ENCODE measurements at regions not wholly inside any gene's neighbourhood (a gene's known extent, or its start where the extent isn't known, plus 50 kb on each side); places are given as distances from the start of the nearest gene placed in this dataset.

DNA sequence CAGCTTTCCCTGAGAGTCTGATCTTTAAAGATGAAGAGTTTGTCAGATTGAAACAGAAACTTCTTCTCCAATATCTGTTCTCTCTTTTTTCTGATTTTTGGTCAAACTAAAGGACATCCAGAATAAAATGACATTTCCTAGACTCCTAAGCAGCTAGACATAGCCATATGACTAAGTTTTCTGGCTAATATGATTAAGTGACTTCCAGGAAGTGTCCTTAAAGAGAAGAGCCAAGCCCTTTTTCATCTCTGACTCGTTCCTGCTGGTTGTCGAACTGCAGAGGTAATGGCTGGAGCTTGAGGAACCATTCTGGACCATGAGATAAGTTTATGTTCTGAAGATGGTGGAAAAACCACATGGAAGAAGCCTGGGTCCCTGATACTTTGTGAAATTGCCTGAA lies 546.0 kb downstream of the BCOR start:
- Mint-ChIP-seq H3K4me1 (no peaks in the 10 kb centered on the region), H3K9me3 (peaks cover 9% of the 10 kb centered on the region), H3K27ac (no peak overlapping the region), H3K27me3 (peaks cover 26% of the 10 kb centered on the region), H3K36me3 (no peaks in the 10 kb centered on the region), H3K4me3 (no peak overlapping the region)
- ATAC-seq: no peak

DNA sequence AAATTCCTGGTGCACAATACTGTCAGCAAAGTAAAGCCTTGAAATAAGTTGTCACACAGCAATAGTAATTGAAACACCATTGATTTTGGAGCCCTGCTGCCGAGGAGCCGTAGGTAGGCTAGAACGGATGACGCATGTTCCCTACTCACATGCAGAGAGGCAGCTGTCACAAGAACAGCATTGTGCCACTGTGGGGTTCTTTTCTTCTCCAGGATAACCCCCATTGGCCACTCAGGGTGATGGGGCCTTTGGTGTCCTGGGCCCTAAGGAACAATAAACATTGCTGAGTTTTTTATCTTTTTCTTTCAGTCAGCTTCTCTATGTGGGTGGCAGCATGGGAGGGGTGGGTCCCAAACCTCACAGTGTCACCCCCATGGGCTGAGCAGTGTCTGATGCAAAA lies 542.3 kb downstream of the BCOR start:
- Mint-ChIP-seq H3K4me3 (no peak overlapping the region), H3K36me3 (no peaks in the 10 kb centered on the region), H3K9me3 (peaks cover 9% of the 10 kb centered on the region), H3K27ac (no peak overlapping the region), H3K27me3 (peaks cover 26% of the 10 kb centered on the region), H3K4me1 (no peaks in the 10 kb centered on the region)
- ATAC-seq: no peak

DNA sequence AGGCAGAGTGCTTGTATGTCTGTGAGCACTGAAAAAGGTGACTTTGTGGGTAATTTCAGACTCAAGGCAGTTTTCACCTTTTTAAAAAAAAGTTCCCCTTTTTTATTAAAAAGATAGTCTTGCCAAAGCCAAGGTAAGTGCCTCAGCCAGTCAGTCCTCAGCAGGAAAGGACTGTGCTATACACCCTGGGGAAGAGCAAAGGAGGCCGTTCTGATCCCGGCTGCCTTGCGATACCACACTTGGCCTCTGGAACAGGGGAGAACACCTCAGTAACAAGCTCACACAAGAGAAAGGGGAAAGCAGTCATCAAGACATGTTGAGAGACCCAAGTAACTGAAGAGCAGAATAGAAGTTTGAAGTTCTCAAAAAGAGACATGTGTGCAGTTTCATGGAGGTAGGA lies 541.7 kb downstream of the BCOR start:
- Mint-ChIP-seq H3K4me1 (no peaks in the 10 kb centered on the region), H3K27ac (no peak overlapping the region), H3K27me3 (peaks cover 26% of the 10 kb centered on the region), H3K9me3 (peaks cover 9% of the 10 kb centered on the region), H3K36me3 (no peaks in the 10 kb centered on the region), H3K4me3 (no peak overlapping the region)
- no peak for ATAC-seq

DNA sequence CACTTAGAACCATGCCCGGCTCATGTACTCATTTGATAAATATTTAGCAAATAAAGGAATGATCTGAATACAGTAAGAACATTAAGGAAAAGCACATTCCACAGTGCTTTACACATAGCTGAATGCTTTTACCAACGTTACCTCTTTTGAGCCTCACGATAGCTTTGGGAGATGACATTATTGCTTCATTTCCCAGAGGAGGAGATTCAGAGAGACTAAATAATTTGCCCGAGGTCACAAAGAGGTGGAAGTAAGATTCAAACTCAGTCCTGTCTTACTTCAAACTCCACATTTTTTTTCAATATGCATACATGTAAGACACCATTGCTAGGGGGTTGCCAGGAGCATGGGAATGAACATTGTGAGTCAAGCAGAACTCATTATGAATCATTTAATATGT lies 538.5 kb downstream of the BCOR start:
- H3K4me3 Mint-ChIP-seq: no peak overlapping the region
- H3K27ac Mint-ChIP-seq: no peak overlapping the region
- H3K36me3 Mint-ChIP-seq: no peaks in the 10 kb centered on the region
- H3K4me1 Mint-ChIP-seq: peaks cover 17% of the 10 kb centered on the region
- H3K27me3 Mint-ChIP-seq: peaks cover 17% of the 10 kb centered on the region
- peaks cover 8% of the 10 kb centered on the region for H3K9me3 Mint-ChIP-seq
- no peak for ATAC-seq

DNA sequence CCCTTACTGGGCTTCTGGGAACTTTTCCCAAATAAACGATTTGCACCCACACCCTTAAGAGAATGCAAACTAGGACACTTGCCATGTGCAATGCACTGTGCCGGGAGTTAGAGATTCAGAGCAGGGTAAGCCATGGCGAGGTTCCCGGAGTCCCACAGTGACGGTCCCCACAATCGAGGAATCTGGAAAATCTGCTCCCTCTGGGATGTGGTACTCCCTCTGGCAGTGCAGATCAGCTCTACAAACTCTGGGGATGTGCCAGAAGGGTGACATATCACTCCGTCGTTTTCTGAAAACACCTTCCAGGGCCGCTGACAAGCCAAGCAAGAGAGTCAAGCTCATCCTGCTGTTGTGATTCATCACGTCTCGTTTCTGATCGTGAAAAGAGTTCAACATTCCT lies 537.5 kb downstream of the BCOR start:
- Mint-ChIP-seq H3K9me3 (peaks cover 5% of the 10 kb centered on the region), H3K36me3 (no peaks in the 10 kb centered on the region), H3K27ac (no peak overlapping the region), H3K27me3 (peaks cover 10% of the 10 kb centered on the region), H3K4me1 (peaks cover 20% of the 10 kb centered on the region), H3K4me3 (no peak overlapping the region)
- ATAC-seq: no peak

DNA sequence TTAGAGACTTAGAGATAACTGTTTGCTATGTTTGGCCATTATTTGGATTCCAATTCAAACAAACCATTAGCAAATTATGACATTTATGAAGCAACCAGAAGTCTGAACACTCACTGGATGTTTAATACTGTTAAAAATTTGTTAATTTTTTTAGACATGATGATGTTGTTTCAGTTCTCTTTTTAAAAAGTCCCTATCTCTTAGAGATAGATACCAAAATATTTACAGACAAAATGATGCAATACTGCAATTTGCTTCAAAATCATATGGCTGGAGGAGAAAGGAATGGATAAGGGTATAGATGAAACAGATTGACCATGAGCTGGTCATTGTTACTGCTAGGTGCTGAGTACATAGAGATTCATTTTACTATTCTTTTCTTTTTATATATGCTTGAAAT lies 534.6 kb downstream of the BCOR start:
- H3K9me3 Mint-ChIP-seq: peaks cover 5% of the 10 kb centered on the region
- H3K27ac Mint-ChIP-seq: no peak overlapping the region
- H3K4me1 Mint-ChIP-seq: peaks cover 20% of the 10 kb centered on the region
- peaks cover 8% of the 10 kb centered on the region for H3K27me3 Mint-ChIP-seq
- H3K4me3 Mint-ChIP-seq: no peak overlapping the region
- no peaks in the 10 kb centered on the region for H3K36me3 Mint-ChIP-seq
- ATAC-seq: no peak

DNA sequence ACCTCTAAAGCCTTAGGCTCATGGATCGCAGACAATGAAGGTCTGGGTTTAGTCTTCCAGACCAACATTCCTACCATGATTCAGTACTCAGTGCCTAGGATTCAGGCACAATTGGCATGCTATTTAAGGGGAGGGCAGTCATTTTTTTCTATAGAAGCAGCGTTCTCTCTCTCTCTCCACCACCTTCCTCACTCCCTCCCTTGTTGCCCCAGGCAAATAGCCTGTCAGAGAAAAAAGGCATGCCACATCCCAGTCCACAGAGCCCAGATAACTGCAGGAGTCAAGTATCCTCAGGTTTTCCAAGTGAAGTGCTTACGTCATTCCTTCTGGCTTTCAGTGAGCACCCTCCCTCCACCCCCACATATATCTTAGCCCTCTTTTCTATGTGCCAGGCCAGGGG lies 533.0 kb downstream of the BCOR start:
- peaks cover 20% of the 10 kb centered on the region for H3K4me1 Mint-ChIP-seq
- no peak for ATAC-seq
- H3K36me3 Mint-ChIP-seq: no peaks in the 10 kb centered on the region
- H3K27ac Mint-ChIP-seq: no peak overlapping the region
- H3K27me3 Mint-ChIP-seq: peaks cover 8% of the 10 kb centered on the region
- H3K9me3 Mint-ChIP-seq: peaks cover 8% of the 10 kb centered on the region
- H3K4me3 Mint-ChIP-seq: no peak overlapping the region

DNA sequence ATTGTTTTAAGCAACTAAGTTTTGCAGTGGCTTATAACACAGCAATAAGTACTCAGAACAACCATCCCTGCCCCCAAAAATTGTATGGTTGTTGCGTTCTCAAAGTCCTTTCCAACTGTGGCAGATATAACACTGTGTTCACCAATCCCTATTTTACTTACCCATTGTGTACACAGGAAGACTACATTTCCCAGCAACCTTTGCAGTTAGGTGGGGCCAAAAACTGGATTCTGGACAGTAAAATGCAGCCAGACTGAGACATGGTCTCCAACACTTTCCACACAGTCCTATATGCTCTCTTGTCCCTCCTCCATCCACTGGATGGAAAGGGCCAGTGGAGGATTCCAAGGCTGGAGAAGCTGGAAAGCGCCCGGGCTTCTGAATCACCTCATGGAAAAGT lies 523.6 kb downstream of the BCOR start:
- no peak overlapping the region for H3K27ac Mint-ChIP-seq
- no peaks in the 10 kb centered on the region for H3K9me3 Mint-ChIP-seq
- no peak overlapping the region for H3K4me3 Mint-ChIP-seq
- peaks cover 6% of the 10 kb centered on the region for H3K4me1 Mint-ChIP-seq
- no peak for ATAC-seq
- H3K27me3 Mint-ChIP-seq: peaks cover 16% of the 10 kb centered on the region
- no peaks in the 10 kb centered on the region for H3K36me3 Mint-ChIP-seq

DNA sequence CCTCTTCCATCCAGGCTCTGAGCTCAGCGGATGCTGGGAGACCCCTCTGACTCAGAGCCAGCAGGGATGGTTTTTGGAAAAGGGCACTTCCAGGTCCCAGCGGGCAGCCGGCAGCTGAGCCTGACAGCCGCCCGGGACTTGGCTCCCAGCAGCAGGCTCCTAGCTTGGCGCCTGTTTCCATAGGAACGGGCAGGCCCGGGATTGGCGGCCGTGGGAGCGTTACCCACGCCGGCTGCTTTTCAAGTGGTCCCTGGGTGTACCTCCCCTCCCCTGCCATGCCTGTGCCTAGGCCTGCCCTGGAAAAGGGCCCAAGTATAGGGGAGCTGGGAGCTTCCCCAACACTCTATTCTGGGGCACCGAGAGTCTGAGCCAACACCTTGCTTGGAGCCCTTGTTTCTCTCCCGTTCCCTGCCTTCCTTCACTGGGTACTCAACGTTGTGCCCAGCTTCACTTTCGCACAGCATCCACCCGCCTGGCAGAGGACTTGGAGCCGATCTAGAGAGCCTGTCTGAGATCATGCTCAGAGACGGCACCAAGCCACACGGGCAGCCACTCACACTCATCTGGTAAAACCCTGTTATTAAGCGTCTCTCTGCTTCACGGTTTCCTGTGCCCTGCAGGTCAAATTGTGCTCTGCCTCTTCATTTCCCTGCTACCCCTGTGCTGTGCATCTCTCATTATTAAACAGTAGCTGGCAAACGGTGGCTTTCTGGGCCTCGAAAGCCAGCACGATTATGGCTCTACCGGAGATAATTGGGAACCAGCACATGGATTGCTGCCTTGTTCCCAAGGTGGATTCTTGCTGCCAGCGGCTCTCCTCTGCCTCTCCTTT lies 521.5 kb downstream of the BCOR start:
- ATAC-seq: no peak
- Mint-ChIP-seq H3K9me3 (no peaks in the 10 kb centered on the region), H3K27me3 (peaks cover 25% of the 10 kb centered on the region), H3K36me3 (no peaks in the 10 kb centered on the region), H3K27ac (no peak overlapping the region), H3K4me3 (no peak overlapping the region), H3K4me1 (peaks cover 6% of the 10 kb centered on the region)

DNA sequence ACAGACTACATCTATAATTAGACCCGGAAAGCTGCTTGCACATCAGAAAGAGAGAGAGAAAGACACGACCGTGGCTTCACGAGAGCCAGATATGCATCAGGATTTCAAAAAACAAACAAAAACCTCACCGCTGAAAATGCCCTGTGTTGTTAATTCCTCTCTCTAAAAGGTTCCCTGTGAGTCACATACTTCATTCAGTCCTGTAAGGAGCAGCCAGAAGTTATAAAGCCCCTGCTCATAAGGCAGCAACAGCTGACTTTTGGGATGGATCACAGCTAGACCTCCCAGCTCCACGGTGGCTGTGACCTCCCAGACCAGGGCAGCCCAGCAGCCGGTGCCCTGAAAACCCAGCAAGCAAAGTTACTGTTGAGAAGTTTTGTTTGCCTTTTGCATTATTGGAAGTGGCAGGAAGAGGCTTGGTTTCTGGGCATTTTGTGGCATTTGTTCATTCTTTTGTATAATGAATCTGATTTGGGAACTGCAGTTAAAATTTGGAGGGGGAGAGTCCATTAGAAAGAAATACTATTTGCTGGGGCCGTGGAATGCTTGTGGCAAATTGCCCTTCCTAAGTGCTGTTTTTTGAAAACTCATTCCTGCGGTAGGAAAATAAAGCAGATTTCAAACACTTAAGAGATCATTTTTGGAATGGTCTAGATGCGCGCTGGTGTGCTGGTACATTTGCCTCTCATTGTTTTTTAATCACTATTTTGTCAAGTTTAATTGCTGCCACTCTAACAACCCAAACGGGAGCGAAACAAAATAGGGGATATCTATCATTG lies 520.4 kb downstream of the BCOR start:
- Mint-ChIP-seq H3K4me3 (no peak overlapping the region), H3K27ac (no peak overlapping the region), H3K9me3 (no peaks in the 10 kb centered on the region)

DNA sequence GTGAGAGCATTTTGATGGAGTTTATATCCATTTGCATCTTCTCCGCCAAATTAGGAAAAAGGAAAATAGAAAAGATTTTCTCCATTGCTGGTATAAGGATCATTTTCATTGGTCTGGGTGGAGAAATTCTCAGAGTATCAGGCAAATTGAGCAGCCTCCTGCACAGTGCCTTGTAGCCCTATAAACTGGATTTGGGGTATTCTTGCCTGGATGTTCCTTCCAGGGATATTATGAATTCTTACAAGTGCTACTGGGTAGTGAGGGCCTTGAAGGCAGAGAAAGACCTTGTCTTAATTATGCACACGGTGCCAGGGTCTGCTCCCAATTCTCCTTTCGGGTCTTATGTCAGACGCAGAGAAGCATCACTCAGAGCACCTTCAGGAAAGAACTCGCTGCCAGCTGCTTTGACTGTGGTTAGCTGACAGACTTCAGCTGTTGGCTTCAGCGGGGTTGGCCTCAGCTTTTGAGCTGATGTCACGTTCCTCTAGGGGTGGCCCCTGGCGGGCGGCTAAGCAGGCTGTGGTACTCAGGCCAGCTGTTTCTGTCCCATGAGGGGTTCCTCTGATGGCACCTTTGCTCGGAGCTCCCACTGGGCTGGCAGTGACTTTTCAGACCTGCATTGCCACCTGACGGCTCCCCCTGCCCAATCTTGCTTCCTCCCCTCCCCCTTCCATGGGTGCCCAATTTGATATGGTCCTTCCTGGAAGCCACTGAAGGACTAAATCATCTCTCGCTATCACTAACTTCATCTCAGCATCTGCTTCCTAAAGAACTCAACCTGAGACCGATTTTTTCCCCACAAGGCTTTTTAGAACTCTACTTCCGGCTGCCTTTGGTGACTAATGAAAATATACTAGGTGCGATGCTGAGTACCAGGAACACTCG lies 519.5 kb downstream of the BCOR start:
- ATAC-seq: peak; percentile 95
- Mint-ChIP-seq H3K27ac (peak overlapping the region; percentile 55), H3K4me1 (peaks cover 6% of the 10 kb centered on the region), H3K4me3 (peak overlapping the region; percentile 15), H3K36me3 (no peaks in the 10 kb centered on the region), H3K27me3 (peaks cover 27% of the 10 kb centered on the region), H3K9me3 (no peaks in the 10 kb centered on the region)

More for the DNA sequence above, 520.4 kb downstream of the BCOR start:
- Mint-ChIP-seq H3K27me3 (peaks cover 27% of the 10 kb centered on the region), H3K4me1 (peaks cover 6% of the 10 kb centered on the region), H3K36me3 (no peaks in the 10 kb centered on the region)
- no peak for ATAC-seq

DNA sequence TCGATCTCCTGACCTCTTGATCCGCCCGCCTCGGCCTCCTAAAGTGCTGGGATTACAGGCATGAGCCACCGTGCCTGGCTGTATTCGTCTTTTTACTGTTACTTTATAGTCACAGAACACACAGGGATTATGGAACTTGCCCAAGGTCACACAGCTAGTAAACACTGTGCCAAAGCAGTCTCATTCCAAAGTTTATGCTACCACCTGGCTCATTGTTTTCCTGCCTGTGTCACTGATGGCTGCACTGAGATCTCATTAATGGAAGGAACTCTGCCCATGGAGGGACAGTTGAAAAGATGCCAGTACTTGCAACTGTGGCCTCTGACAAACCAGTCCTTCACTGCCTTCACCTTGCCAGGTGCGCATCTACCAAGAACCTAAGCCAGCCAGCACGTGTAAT lies 517.7 kb downstream of the BCOR start:
- H3K9me3 Mint-ChIP-seq: no peaks in the 10 kb centered on the region
- H3K36me3 Mint-ChIP-seq: no peaks in the 10 kb centered on the region
- H3K4me3 Mint-ChIP-seq: no peak overlapping the region
- ATAC-seq: no peak
- peaks cover 27% of the 10 kb centered on the region for H3K27me3 Mint-ChIP-seq
- H3K27ac Mint-ChIP-seq: no peak overlapping the region
- peaks cover 6% of the 10 kb centered on the region for H3K4me1 Mint-ChIP-seq

DNA sequence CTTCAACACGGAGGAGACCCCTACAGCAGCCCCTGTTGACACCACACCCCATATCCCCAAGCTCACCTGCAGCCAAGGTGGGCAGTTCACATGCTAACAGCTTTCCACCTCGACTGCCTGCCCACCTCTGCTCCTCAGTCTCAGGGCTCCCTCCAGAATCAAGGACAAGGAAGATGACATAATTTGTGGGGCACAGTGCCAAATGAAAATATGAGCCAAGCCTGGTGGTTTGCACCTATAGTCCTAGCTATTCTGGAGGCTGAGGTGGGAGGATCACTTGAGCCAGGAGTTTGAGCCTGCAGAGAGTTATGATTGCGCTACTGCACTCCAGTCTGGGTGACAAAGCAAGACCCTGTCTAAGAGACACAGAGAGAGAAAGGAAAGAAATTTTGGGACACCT lies 516.3 kb downstream of the BCOR start:
- no peak overlapping the region for H3K27ac Mint-ChIP-seq
- no peaks in the 10 kb centered on the region for H3K36me3 Mint-ChIP-seq
- no peaks in the 10 kb centered on the region for H3K9me3 Mint-ChIP-seq
- no peak overlapping the region for H3K4me3 Mint-ChIP-seq
- no peak for ATAC-seq
- peaks cover 6% of the 10 kb centered on the region for H3K4me1 Mint-ChIP-seq
- peaks cover 24% of the 10 kb centered on the region for H3K27me3 Mint-ChIP-seq

DNA sequence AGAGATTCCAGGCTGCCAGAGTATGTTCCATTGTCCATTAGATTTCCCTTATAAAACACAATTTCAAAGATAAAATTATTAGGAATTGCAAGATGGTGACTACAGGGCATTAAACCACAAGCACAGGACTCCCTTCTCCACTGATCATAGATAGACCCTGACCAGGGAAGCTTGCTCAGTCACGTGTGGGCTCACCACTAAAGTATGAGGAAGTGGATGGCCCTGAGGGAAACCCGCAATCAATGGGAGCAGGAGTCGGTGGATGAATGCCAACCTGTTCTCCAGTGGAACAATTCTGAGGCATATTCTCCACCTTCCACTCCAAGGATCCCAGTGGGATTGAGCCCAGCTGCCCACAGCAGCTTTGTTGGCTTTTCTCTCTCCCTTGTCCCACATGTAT lies 515.7 kb downstream of the BCOR start:
- Mint-ChIP-seq H3K9me3 (no peaks in the 10 kb centered on the region), H3K27ac (no peak overlapping the region), H3K36me3 (no peaks in the 10 kb centered on the region), H3K4me1 (peaks cover 6% of the 10 kb centered on the region), H3K27me3 (peaks cover 17% of the 10 kb centered on the region), H3K4me3 (no peak overlapping the region)
- no peak for ATAC-seq

DNA sequence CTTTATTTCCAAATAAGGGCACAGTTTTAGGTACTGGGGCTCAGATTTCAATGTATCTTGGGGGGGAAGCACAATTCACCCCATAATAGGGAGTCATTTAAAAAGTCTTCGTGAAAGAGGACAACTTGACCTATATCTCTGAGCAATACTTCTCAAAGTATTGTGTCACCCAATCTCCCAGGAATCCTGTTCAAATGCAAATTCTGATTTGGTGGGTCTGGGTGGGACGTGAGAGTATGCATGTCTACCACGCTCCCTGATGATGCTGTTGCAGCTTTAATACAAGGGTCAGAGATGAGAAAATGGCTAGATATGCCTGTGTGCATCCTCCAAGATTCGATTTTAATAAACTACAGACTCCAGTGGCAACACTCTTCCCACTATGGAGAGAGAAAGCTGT lies 514.8 kb downstream of the BCOR start:
- ATAC-seq: no peak
- Mint-ChIP-seq H3K9me3 (no peaks in the 10 kb centered on the region), H3K4me1 (peaks cover 6% of the 10 kb centered on the region), H3K27me3 (peaks cover 11% of the 10 kb centered on the region), H3K4me3 (no peak overlapping the region), H3K36me3 (no peaks in the 10 kb centered on the region), H3K27ac (no peak overlapping the region)

All from stimulated activated memory B cell treated with anti-CD40 and anti-IgM and Interleukin-4, amounts not matched to agents 10 μg/mL and 1 μg/mL and 100 μg/mL, for 72 hours (primary cell).